GM23248 (cell line): ENCODE measurements at regions not wholly inside any gene's neighbourhood (a gene's known extent, or its start where the extent isn't known, plus 50 kb on each side); places are given as distances from the start of the nearest gene placed in this dataset.

Experiments
- DNase-seq: peaks from one replicate; pipeline ENCODE4 v3.0.0-alpha.2; 2015
- H2AFZ ChIP-seq: fragments of 200-600 bp; sonication (generic); 2 replicates; pipeline ENCODE4 v1.6.1; 2016; ENCODE audit warnings: antibody characterized with exemption
- H3F3A ChIP-seq: fragments of 200-600 bp; sonication (generic); 2 replicates; pipeline ENCODE4 v1.6.1; 2016; ENCODE audit warnings: mild to moderate bottlenecking, antibody characterized with exemption, mixed run types; ENCODE audit not compliant: insufficient read depth
- H3K27ac ChIP-seq: fragments of 200-600 bp; sonication (generic); 2 replicates; pipeline ENCODE4 v1.5.1; 2016; ENCODE audit warnings: mild to moderate bottlenecking
- H3K27me3 ChIP-seq: fragments of 200-600 bp; sonication (generic); replicated peaks from 2 replicates; pipeline ENCODE4 v1.6.1; 2016; ENCODE audit warnings: mild to moderate bottlenecking; ENCODE audit not compliant: insufficient read depth
- H3K36me3 ChIP-seq: fragments of 200-600 bp; sonication (generic); 2 replicates; pipeline ENCODE4 v1.6.1; 2016; ENCODE audit warnings: low read depth, mild to moderate bottlenecking
- H3K4me1 ChIP-seq: fragments of 200-600 bp; sonication (generic); 2 replicates; pipeline ENCODE4 v1.6.1; 2016; ENCODE audit warnings: mild to moderate bottlenecking; ENCODE audit not compliant: insufficient read depth
- H3K4me2 ChIP-seq: fragments of 200-600 bp; sonication (generic); one replicate; pipeline ENCODE4 v1.6.1; 2016; ENCODE audit warnings: mild to moderate bottlenecking; ENCODE audit not compliant: unreplicated experiment
- H3K4me3 ChIP-seq: fragments of 200-600 bp; sonication (generic); 2 replicates; pipeline ENCODE4 v1.5.1; 2016; ENCODE audit warnings: mild to moderate bottlenecking
- H3K79me2 ChIP-seq: fragments of 200-600 bp; sonication (generic); 2 replicates; pipeline ENCODE4 v1.6.1; 2016; ENCODE audit warnings: mild to moderate bottlenecking; ENCODE audit not compliant: insufficient read depth
- H3K9ac ChIP-seq: fragments of 200-600 bp; sonication (generic); 2 replicates; pipeline ENCODE4 v1.6.1; 2016; ENCODE audit warnings: mild to moderate bottlenecking
- H3K9me2 ChIP-seq: fragments of 200-600 bp; sonication (generic); 2 replicates; pipeline ENCODE4 v1.6.1; 2016; ENCODE audit warnings: mixed run types, mild to moderate bottlenecking, moderate library complexity; ENCODE audit not compliant: insufficient read depth
- H3K9me3 ChIP-seq: fragments of 200-600 bp; sonication (generic); one replicate; pipeline ENCODE4 v1.6.1; 2017; ENCODE audit warnings: low read depth
- H4K20me1 ChIP-seq: fragments of 200-600 bp; sonication (generic); 2 replicates; pipeline ENCODE4 v1.6.0; 2016; ENCODE audit not compliant: insufficient read depth
- EZH2 ChIP-seq: fragments of 200-600 bp; sonication (generic); IDR thresholded peaks from 2 replicates; pipeline ENCODE4 v1.6.1; 2018; ENCODE audit warnings: antibody characterized with exemption, mild to moderate bottlenecking; ENCODE audit not compliant: insufficient read depth, poor library complexity, severe bottlenecking
- EZH2phosphoT487 ChIP-seq: fragments of 200-600 bp; sonication (generic); IDR thresholded peaks from 2 replicates; pipeline ENCODE4 v1.6.1; 2018; ENCODE audit warnings: antibody characterized with exemption, moderate library complexity, mild to moderate bottlenecking, low read depth; ENCODE audit not compliant: insufficient read depth
- WGBS, 2 experiments: methylation state at CpG; one replicate each; pipeline ENCODE4 v1.1.6; 2015 to 2017; ENCODE audit warnings: low lambda C conversion rate in 2 of 2, low coverage in 1 of 2; ENCODE audit errors: missing lambda C conversion rate in 2 of 2; 5-methylcytosine and 5-hydroxymethylcytosine counted together
- in situ Hi-C: fragments of 300-500 bp; cut with MboI; formaldehyde crosslinking; loops from 2 replicates; pipeline ENCODE4 v1.15.0; 2020

GRCh38 chr17:33986566-33986965, 268.5 kb upstream of the CCL2 start:
- Histone ChIP-seq H3K27me3 (no peaks in the 10 kb centered on the region), H2AFZ (no peak overlapping the region), H3K4me2 (no peak overlapping the region), H4K20me1 (no peaks in the 10 kb centered on the region), H3K4me3 (no peak overlapping the region), H3K9ac (no peak overlapping the region), H3K9me3 (no peaks in the 10 kb centered on the region), H3K27ac (no peak overlapping the region), H3K4me1 (no peaks in the 10 kb centered on the region), H3K79me2 (no peaks in the 10 kb centered on the region), H3F3A (no peaks in the 10 kb centered on the region), H3K36me3 (no peaks in the 10 kb centered on the region), H3K9me2 (no peaks in the 10 kb centered on the region)
- DNase-seq, result no peak
- TF ChIP-seq EZH2phosphoT487 (no peak), EZH2 (no peak)
- in situ Hi-C loops, result no loop called here
- WGBS, 2 experiments, result 5 to 14% methylated on average over 2 of the region's 2 CpGs

- 11 to 13% methylated on average over 2 of the region's 2 CpGs for WGBS, 2 experiments
Measured at GRCh38 chr17:33987162-33987561, 267.9 kb upstream of the CCL2 start.

DNA sequence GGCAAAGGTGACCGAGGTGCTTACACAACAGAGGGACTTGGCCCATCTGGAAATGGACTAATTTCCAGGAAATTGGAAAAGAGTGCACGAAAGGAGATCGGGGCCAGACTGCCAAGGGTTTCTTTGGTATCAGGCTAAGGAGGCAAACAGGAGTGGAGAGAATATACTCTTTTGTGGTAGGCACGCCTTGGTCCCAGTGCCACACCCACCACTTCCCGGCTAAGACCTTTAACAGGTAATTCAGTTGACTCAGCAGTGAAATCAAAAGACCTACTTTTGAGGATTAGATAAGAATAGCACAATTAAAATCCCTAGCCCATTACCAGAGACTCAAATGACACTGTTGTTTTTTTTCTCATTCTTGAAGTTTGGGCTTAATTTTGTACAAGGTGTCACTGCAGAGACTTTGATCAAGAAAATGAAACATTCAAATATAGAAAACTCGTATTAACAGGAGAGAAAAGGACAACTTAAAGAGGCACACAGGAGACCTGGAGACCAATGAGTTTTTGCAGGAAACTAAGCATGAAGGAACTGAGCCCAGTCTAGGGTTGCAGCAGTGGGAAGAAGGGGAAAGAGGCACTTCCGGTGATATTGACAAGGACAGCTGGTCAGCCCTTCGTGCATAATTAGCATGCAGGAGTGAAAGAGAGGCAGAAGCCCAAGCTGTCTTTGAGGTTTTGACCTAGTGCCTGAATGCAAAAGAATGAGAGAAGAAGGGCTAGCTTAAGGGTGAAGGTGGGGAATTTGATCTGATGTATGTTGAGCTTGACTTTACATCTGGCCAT, 265.5 kb upstream of the CCL2 start:
- H3F3A ChIP-seq, result no peaks in the 10 kb centered on the region
- H3K79me2 ChIP-seq, result no peaks in the 10 kb centered on the region
- WGBS, 2 experiments, result 7 to 14% methylated on average over 8 of the region's 8 CpGs
- in situ Hi-C loops, result no loop called here
- H3K27me3 ChIP-seq, result no peaks in the 10 kb centered on the region
- TF ChIP-seq EZH2, result no peak
- TF ChIP-seq EZH2phosphoT487, result no peak
- H3K4me2 ChIP-seq, result no peak overlapping the region
- no peaks in the 10 kb centered on the region for H3K9me2 ChIP-seq
- no peaks in the 10 kb centered on the region for H3K36me3 ChIP-seq
- H3K4me3 ChIP-seq, result no peak overlapping the region
- H3K4me1 ChIP-seq, result no peaks in the 10 kb centered on the region
- no peak overlapping the region for H3K9ac ChIP-seq
- DNase-seq, result no peak
- no peaks in the 10 kb centered on the region for H4K20me1 ChIP-seq
- no peak overlapping the region for H2AFZ ChIP-seq
- no peaks in the 10 kb centered on the region for H3K9me3 ChIP-seq
- no peak overlapping the region for H3K27ac ChIP-seq

More at GRCh38 chr17:33987162-33987561, 267.9 kb upstream of the CCL2 start:
- in situ Hi-C loops, result no loop called here
- TF ChIP-seq EZH2phosphoT487 (no peak), EZH2 (no peak)
- Histone ChIP-seq H3K79me2 (no peaks in the 10 kb centered on the region), H3K27ac (no peak overlapping the region), H3K4me1 (no peaks in the 10 kb centered on the region), H3K9me2 (no peaks in the 10 kb centered on the region), H3K4me2 (no peak overlapping the region), H3K4me3 (no peak overlapping the region), H3F3A (no peaks in the 10 kb centered on the region), H4K20me1 (no peaks in the 10 kb centered on the region), H2AFZ (no peak overlapping the region), H3K9ac (no peak overlapping the region), H3K36me3 (no peaks in the 10 kb centered on the region), H3K27me3 (no peaks in the 10 kb centered on the region), H3K9me3 (no peaks in the 10 kb centered on the region)
- DNase-seq, result no peak

GRCh38 chr17:33990943-33991706, 264.0 kb upstream of the CCL2 start:
- in situ Hi-C loops, result no loop called here
- H3K4me1 ChIP-seq, result no peaks in the 10 kb centered on the region
- H3F3A ChIP-seq, result no peaks in the 10 kb centered on the region
- 40% methylated on average over 3 of the region's 3 CpGs for WGBS, 2 experiments
- H3K9ac ChIP-seq, result no peak overlapping the region
- no peak overlapping the region for H2AFZ ChIP-seq
- no peaks in the 10 kb centered on the region for H3K36me3 ChIP-seq
- H3K27ac ChIP-seq, result no peak overlapping the region
- H3K79me2 ChIP-seq, result no peaks in the 10 kb centered on the region
- no peak overlapping the region for H3K4me2 ChIP-seq
- no peaks in the 10 kb centered on the region for H4K20me1 ChIP-seq
- no peak for TF ChIP-seq EZH2
- TF ChIP-seq EZH2phosphoT487, result no peak
- no peaks in the 10 kb centered on the region for H3K27me3 ChIP-seq
- peak; percentile 5 for DNase-seq
- no peak overlapping the region for H3K4me3 ChIP-seq
- H3K9me3 ChIP-seq, result no peaks in the 10 kb centered on the region
- H3K9me2 ChIP-seq, result no peaks in the 10 kb centered on the region
